Stimulated activated naive CD8-positive, alpha-beta T cell treated with anti-CD3 and anti-CD28 coated beads, Interleukin-15, Interleukin-2, amounts not matched to agents 100 U/mL and 50 U/mL, for 24 hours (primary cell): ENCODE measurements at regions not wholly inside any gene's neighbourhood (a gene's known extent, or its start where the extent isn't known, plus 50 kb on each side); places are given as distances from the start of the nearest gene placed in this dataset.
A peak's percentile ranks its signal among the peaks of the same experiment; 100 is the strongest.

Source experiments
- ATAC-seq: fragments of 150-1000 bp; cut with Tn5 transposase; one replicate; pipeline ENCODE4 v1.10.0; 2021
- DNase-seq: peaks from one replicate; pipeline ENCODE4 v3.0.0; 2021

DNA sequence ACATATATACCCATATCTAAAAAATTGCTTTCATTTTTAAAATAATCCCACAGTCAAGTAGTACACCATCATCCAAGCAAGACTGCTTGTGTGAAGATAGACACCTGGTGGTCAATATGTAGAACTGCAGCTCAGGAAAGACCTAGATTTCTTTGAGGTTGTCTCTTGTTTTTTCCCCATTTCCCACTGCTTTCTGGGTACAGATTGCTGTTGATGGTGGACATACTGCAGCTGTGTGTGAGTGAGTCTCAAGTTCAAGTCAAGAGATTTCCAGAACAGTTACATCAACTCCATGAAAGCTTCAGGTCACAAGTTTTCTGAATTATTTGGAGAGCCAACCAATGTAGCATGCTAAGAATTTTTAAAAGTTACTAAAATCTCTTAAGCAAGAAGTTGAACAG, 306.4 kb downstream of the DUSP10 start:
- ATAC-seq (no peak), DNase-seq (no peak)

- no peak for DNase-seq
Observed at GRCh38 chr1:221437171-221437570, 304.7 kb downstream of the DUSP10 start.

DNA sequence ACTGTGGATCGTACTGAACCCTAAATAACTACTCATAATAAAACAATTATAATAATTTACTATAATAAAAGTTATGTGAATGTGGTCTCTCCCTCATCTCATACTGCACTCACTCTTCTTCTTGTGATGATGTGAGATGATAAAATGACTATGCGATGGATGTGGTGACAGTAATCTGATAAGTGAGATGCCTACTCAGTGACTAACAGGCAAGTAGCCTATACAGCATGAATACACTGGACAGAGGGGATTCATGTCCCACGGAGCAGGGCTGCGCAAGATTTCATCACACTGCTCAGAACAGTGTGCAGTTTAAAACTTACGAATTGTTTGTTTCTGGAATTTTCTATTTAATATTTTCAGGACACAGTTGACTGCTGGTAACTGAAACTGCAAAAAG, 304.0 kb downstream of the DUSP10 start:
- no peak for DNase-seq

More at GRCh38 chr1:221437171-221437570, 304.7 kb downstream of the DUSP10 start:
- no peak for ATAC-seq

DNA sequence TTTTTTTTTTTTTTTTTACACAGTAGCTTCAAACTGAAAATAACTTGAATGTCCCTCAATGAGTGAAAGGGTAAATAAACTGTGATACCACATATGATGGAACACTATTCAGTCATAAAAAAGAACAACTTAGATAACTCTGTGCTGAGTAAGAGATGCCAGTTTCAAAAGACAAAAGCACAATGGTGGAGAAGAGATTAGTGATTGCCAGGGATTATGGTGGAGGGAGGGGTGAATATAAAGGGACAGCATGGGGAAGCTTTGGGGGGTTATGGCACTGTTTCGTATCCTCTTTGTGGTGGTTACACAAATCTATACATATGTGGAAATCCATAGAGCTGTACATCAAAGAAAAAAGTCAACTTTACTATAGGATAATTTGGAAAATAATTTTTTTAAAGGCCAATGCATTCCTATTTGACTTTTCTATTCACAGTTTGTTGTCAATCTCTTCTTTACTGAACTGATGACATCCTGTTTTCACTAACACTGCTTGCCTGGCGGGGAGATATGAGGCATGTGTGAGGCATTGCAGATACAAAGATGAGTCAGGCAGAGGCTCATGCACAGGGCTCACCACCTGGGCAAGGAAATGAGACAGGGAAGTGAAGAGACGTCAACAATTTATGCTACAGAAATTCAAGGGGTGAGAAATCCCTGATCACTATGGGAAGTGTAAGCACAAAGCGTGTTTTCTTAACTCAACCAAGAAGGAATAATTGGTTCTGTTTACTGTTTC, 302.7 kb downstream of the DUSP10 start:
- DNase-seq (peak; percentile 60), ATAC-seq (peak; percentile 94)

More for the DNA sequence above, 304.0 kb downstream of the DUSP10 start:
- ATAC-seq: no peak

- ATAC-seq (peak; percentile 85), DNase-seq (peak; percentile 45)
Observed at GRCh38 chr1:221439747-221440501, 302.0 kb downstream of the DUSP10 start.

DNA sequence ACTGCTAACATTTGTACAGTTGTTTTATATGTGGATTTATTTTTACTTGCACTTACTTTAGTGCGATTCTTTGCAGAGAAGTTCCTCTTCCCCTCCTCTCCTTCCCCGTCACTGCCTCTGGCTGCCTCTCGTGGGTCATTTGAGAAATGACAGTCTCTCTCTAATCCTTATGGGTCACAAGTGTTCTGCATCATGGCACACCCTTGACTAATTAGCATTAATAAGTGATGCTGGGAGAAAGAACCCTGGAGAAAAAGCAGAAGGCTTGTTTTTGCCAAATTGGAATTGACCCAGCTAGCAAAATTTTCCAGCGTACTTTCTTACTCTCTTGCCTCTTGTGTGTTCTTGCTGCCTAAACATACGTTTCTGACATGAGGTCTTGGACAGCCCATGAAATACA, 301.2 kb downstream of the DUSP10 start:
- DNase-seq (no peak), ATAC-seq (no peak)

GRCh38 chr1:221442056-221442455, 299.8 kb downstream of the DUSP10 start:
- DNase-seq (no peak), ATAC-seq (no peak)

DNA sequence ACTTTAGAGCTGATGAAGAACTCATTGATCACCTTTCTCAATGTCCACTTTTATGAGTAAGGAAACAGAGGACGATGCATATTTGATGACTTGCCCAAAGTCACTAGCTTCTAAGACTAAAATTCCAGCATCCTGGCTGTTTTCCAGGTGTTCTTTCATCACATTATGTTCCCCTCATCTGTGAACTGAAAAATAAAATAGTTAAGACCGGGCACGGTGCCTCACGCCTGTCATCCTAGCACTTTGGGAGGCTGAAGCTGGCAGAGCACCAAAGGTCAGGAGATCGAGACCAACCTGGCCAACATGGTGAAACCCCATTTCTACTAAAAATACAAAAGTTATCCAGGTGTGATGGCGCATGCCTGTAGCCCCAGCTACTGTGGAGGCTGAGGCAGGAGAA, 297.5 kb downstream of the DUSP10 start:
- no peak for DNase-seq
- no peak for ATAC-seq

DNA sequence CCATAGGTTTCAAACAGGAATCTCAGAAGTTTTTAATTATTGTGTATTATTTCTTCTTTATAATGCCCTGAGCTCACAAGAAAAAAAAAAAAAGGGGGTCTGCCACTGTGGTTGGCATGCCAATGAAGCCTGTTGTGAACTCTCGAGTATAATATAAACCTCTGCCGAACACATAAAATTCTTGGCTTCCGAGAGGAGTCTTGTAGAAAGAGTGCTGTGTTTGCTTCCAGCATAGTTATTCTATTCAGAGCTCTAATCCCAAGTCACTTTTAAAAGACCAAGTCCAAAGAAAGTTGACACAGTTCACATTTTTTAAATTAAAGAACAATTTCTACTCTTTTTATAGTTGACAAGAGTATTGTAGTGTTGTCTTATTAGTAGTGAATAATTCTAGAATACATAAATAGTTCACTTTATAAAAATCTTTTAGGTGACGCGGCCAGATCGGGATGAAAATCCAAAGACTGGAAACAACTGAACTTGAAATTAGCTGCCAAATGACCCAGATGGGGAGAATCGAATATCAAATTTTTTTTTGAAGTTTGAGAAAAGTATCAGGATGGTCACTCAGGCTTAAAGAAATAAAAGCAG, 293.2 kb downstream of the DUSP10 start:
- DNase-seq (no peak), ATAC-seq (no peak)

DNA sequence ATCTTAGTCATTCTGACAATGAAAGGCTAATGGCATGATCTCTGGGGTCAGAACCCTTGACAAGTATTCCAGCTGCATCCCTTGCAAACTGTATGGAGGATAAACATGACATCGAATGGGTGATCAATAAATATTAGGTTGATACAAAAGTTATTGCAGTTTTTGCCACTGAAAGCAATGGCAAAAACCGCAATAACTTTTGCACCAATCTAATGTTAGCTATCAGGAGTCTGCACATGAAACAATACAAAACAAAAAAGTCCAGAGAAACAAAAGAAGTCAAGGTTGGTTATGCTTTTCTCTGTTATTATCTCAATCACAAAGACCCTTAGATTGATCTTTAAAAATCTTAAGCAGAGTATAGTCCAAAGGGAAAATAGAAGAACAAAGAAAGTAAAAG, 292.7 kb downstream of the DUSP10 start:
- ATAC-seq: no peak
- no peak for DNase-seq

DNA sequence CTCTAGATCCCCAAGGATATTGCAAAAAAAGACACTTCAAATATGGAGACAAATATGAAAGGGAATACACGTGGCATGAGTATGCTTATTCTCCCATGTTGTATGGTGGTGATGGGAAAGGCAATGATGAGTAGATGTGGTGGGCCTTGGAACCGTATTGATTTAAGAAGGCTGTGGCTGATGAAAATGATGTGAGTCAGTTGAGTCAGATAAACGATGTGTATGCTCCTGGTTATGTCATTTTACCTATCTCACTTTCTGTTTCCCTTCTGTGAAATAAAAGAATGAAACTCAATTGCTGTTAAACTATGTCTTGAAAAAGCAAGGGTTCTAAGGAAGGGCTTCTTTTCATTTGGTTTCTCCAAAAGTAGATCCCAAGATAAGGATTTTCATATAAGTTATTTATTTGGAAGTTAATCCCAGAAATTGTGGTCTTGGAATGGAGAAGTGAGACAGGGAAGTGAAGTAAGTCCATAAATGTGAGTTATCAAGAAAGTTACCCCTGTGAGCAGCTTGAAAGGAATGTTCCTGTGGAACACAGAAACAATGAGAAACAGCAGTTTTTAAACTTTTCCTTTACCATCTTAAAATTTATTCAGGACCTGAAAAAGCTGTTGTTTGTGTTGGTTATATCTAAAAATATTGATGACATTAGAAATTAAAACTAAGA, 292.0 kb downstream of the DUSP10 start:
- ATAC-seq (peak; percentile 86), DNase-seq (no peak)

- DNase-seq: no peak
- no peak for ATAC-seq
Observed at GRCh38 chr1:221451741-221452140, 290.1 kb downstream of the DUSP10 start.

GRCh38 chr1:221454096-221454495, 287.8 kb downstream of the DUSP10 start:
- no peak for ATAC-seq
- no peak for DNase-seq

DNA sequence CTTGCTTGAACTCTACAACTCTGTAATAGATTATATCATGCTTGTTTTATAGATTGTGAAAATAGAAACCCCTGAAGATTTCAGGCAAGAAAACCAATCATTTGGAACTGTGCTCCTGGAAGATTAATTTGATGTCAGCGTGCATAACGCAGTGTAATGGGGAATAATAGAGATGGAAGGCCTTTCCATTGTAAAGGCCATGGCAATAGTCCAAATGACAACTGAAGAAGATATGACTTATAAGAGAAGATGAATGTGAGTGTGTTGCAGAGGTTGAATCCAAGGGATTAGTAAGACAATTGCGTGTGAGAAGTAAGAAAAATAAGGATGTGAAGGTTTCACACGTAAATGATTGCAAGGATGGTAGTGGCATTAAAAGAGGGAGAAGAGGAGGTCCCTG, 285.0 kb downstream of the DUSP10 start:
- no peak for ATAC-seq
- no peak for DNase-seq

DNA sequence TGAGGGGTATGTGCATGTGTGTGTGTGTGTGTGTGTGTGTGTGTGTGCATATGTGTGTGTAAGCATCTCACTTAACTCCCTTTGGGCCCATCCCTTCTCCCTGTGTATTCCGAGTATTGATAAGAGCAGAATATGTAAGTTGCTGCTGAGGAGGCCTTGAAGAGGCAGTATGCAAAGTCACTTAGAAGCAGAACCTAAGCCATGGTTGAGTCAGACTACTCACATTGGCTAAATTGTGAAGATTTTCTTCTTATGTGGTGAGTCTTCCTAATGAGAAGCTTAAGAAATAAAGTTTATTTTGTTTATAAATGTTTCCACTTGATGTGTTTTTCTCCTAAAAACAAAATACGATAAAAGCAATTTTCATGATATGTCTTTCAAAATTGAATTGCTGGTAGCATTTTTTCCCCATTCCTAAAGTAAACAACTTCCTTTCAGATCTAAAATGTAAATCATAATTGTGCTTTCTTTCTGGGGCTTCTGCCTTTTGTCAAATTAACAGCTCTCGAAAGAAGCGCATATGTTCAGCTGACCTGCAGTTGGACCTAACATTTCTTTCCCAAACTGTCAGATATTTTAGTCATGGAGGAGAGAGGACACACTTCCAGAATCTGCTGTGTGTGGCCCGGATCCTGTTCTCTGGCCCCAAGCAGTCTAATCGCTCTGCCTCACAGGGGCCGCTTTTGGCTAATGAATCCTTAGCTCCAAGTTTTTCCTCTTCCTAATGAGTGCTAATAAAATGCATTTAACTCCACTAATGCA, 284.0 kb downstream of the DUSP10 start:
- ATAC-seq: no peak
- DNase-seq: no peak

DNA sequence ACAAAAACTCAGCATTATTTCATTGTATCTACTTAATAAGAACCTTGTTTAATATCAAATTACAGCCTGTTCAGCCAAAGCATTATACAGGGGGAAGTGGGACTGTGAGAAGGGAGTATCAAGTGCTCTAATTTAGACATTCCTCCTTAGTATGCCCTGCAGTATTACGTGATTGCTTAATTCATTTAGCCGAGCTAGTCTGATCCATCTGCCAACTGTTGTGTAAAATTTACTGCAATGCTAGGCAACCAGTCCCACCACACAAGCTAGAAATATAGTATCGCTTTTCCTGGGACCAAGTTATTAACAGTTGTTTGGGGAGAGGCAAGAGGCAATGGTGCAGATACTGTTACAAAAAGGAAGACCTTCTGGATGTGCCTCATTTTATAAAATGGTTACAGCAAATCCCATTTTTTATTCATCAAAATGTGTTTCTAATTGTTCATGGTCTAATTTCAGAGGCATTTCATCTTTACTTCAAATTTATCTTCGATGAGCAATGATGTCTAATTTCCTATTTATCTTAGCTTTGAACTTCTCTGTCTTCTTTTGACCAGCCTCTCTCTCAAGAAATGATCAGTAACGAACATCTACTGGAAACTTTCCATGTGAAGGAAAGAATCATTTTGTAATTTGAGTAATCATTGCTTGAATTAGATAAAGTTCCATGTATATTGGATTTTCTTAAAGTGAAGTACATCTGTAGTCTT, 283.3 kb downstream of the DUSP10 start:
- DNase-seq (no peak), ATAC-seq (no peak)

- DNase-seq: no peak
Observed at GRCh38 chr1:221459558-221459957, 282.3 kb downstream of the DUSP10 start.

GRCh38 chr1:221462345-221462744, 279.5 kb downstream of the DUSP10 start:
- ATAC-seq (no peak), DNase-seq (no peak)

More at GRCh38 chr1:221459558-221459957, 282.3 kb downstream of the DUSP10 start:
- no peak for ATAC-seq

DNA sequence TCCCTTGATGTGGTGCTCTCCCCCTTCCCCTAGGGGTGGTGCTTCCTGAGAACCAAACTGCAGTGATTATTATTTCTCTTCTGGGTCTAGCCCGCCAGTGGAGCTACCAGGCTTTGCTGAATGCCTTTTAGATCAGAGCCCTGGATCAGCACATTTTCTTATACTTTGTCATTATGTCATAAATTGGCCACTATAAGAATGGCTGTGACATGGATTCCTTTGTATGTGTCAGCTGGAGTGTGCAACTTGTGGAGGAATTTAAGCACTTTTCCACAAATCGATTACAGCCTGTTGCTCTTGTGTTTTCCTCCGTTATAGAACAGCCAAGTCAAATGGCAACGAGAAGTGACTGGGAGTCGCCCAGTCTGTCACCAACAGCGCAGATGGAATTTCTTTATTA, 273.3 kb downstream of the DUSP10 start:
- DNase-seq (no peak), ATAC-seq (no peak)

- DNase-seq (no peak), ATAC-seq (no peak)
Observed at GRCh38 chr1:221469476-221469875, 272.4 kb downstream of the DUSP10 start.

DNA sequence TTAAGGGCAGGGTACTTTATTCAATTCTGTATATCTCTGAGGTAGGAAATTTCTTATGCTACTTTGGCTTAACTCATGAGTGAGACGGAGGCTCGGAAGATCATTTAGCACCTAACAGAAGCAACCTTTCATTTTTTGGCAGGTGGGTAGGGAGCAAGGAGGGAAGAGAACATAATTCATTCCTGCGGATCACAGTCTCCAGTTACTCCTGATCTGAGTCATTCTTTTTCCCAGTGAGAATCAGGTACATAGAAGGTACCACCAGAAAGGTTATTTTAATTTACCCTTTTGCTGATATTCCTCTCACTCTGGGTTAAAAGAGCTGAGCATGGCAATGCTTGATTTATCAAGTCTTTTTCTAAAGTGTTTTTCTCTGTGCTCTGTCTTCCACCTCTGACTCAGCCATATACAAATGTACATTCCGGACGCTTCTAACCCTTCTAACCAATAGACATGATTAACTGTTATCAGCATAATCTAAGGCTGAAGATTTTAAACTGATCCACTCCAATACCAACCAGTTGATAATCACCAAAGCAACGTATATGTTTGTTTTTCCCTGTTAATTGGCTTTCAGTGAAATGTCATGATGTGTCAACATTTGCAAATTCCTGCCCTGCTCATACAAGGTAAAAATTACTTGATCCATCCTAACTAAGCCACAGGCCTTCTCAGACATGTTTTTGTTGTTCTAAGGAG, 271.7 kb downstream of the DUSP10 start:
- DNase-seq: no peak
- ATAC-seq: no peak
